AG08396 (cell line): ENCODE measurements at regions not wholly inside any gene's neighbourhood (a gene's known extent, or its start where the extent isn't known, plus 50 kb on each side); places are given as distances from the start of the nearest gene placed in this dataset.

Source experiments
- DNase-seq: peaks from one replicate; pipeline ENCODE4 v3.0.0; 2012; ENCODE audit warnings: low spot score, mixed read lengths

- peak; percentile 3 for DNase-seq
Observed at GRCh38 chr1:216815260-216816131, 92.3 kb upstream of the ESRRG start.

DNA sequence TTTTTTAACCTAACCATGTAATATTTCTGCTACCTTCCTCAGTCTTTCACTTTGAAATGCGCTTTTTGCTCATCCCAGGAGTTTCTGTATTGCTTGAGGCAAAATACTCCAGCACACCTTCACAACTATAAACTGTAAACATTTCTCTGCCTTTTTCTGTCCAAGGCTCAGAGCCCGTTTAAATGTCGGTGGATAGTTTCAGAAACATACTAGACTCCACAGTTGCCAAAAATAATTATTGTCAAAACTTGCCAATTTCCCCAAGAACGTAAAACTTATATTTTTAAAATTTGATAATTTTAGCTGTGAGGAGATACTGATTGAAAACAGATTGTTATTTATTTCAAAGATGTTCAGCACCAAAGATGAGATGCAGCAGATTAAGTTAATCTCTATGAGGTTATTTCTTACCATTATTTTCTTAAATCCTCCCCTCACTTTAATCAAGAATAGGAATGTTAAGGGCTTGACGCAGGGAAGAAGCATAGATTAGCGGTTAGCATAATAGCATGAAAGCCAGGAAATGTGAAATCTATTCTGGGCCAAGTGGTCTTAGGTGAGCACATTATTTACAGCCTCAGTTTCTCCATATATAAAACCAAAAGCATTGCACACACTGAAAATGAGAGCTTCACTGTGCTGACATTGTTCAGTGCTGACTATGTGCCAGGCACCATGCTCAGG, 91.5 kb upstream of the ESRRG start:
- no peak for DNase-seq

DNA sequence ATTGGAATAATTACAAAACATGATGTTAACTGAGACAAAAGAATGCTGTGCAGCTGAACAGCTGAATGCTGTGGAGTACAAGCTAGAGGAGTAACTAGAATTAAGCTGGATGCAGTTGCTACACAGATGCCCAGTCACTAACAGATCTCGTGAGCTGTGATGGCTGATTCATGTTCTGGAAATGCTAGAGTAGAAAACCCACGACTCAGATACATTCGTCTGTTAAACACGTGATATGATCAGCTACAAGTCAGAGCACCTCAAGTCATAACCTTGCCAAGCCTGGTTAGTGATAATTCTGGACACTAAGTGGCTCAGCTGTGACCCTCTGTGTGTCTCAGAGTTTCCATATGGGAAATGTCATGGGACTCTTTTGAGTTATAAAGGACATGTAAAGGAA, 89.7 kb upstream of the ESRRG start:
- DNase-seq: peak; percentile 6

DNA sequence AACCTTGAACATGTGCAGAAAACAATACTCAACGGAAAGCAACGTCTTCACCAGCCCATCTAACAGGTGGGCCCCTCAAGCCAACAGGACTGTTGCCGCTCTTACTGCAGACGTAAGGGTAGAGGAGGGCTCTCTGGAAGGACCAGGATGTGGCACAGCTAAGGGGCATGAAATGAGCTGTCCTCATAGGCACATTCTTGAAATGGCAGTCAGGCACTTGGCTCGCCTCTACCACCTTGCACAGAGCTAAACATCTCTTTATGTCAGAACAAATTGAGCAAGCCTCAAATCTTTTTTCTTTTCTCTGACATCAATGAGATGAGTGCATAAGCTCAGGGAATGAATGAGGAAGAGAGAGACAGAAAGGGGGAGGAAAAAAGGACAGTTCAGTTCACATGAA, 86.4 kb upstream of the ESRRG start:
- no peak for DNase-seq

DNA sequence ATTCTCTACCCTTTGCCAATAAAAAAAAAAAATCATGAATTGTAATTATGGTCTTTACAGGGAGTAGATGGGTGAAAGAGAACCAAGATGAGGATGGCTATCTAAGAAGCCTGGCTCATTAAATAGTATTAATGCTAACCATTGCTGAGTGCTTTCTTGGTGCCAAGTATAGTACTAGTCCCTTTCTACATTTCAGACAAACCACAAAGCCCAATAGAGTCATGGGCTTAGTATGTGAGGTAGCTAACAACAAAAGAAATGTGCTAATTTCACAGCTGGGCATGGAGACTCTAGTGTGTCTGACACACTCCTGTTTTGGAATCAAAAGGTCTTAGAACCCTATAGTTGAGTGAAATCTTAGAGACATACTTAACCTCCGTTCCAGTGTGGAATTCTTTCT, 84.5 kb upstream of the ESRRG start:
- DNase-seq: no peak

- no peak for DNase-seq
Observed at GRCh38 chr1:216805953-216806352, 82.7 kb upstream of the ESRRG start.

GRCh38 chr1:216805233-216805632, 82.0 kb upstream of the ESRRG start:
- no peak for DNase-seq

GRCh38 chr1:216804111-216804510, 80.9 kb upstream of the ESRRG start:
- DNase-seq: no peak

DNA sequence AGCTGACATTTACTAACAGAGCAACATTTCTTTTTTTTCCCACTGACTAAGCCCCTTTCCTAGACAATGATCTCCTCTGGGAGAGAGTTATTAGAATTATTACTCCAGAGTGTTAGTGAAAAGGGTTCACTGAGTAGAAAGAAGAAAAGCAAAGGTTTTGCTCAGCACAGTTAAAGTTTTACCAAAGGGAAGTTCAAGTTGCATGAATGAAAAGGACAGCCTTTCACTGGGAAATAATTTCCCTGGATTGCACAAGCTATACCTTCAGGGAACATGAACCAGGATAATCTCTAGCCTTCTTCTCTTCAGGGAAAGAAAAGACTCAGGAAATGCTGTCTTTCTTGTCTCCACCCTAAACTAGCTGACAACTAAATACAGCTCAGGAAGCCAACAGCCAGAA, 71.4 kb upstream of the ESRRG start:
- DNase-seq: no peak

DNA sequence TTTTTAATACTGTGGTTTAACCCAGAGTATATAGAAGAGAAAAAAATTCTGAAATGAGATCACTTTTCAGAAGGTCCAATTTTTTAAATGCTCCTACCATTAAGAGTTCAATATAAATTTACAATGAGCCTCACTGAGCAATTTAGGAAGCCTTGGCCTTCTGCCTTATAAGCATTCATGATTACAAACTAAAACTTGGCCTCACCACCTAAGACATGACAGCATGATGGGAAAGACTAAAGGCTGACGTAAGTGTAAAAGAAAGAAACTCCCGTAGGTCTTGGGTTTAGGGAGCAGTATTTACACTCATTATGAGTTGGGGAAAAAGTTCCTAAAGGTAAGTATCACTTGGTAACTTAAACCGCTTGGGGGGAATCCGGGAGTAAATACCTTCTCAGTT, 70.7 kb upstream of the ESRRG start:
- no peak for DNase-seq

DNA sequence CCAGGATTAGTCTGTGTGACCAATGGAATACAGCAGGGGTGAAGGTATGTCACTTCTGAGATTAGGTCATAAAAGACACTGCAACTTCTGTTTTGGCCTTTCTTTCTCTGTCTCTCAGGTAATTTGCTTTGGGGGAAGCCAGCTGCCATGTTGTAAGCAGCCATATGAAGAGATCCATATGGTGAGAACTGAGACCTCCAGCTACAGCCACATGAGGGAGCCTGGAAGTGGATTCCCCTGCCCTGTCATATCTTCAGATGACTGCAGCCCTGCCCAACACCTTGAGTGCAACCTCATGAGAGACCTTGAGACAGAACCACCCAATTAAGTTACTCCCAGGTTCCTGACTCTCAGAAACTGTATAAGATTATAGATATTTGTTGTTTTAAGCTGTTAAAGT, 70.1 kb upstream of the ESRRG start:
- no peak for DNase-seq

DNA sequence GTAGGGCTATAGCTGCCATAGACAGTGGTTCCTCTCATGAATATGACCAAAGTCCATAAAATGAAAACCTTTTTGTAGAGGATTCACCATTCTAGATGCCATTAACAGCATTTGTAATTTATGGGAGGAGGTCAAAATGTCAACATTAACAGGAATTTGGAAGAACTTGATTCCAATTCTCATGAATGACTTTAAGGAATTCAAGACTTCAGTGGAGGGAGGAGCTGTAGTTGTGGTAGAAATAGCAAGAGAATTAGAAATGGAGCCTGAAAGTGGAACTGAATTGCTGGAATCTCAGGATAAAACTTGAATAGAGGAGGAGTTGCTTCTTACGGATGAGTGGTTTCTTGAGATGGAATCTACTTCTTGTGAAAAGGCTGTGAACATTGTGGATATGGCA, 65.4 kb upstream of the ESRRG start:
- no peak for DNase-seq

DNA sequence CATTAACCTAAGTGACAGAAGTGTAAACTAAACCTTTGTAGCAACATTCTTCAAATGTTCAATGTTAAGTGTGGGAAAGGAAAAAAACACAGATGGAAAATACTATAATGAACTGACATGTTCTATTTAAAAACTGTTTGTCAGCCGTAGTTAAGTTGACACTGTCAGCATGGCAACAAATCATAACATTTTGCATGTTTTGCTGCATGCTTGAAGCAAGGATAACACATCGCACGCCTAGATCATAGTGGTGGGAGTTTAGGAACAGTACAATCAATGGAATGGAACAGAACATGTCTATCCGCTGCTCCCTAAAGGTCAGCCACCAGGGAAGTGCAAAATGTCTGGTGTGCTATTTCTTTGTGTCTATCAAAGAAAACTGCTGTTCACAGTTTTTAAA, 62.5 kb upstream of the ESRRG start:
- peak; percentile 4 for DNase-seq

DNA sequence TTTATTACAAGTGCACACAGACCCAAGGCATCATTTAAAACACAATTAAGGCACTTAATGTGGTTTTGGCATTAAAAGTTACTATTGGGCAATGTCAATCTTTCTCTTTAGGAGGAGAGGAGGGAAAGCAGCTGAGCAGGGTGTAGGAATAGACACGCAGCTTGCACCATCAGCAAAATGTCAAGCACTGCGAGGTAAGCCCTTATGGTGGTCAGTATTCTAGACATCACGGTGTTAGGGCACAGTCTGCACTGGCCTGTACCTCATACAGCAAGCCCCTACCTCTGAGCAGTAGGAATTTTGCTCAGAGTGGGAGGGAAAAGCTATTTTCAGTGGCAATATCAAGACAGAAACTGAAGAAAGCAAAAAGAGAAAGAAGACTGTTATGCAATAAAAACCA, 62.0 kb upstream of the ESRRG start:
- no peak for DNase-seq

DNA sequence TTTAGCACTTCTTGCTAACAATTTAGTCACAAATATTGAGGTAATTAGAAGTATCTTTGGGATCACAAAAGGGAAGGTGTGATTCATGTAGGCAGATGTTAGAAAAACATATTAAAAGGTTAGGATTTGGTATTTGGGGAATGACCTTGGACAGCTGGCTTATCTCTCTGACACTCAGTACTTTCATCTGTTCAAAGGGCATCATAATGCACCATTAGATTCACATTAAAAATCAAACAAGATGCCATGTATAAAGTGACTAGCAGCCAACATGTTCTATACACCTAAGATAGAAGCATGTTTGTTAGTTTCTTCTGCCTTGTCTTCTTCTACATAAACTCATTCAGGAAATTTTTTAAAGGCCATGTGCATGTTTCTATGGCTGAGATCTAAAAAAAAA, 56.5 kb upstream of the ESRRG start:
- no peak for DNase-seq

GRCh38 chr1:216778737-216779136, 55.5 kb upstream of the ESRRG start:
- no peak for DNase-seq

GRCh38 chr1:216777148-216777547, 53.9 kb upstream of the ESRRG start:
- DNase-seq: no peak
